Rectal smooth muscle tissue (tissue), 1 donor: ENCODE measurements at regions not wholly inside any gene's neighbourhood (a gene's known extent, or its start where the extent isn't known, plus 50 kb on each side); places are given as distances from the start of the nearest gene placed in this dataset.

Experiments
- H3K27ac ChIP-seq: one replicate; pipeline ENCODE4 v1.7.0; 2013; ENCODE audit warnings: low read depth, low read length, inconsistent platforms
- H3K27me3 ChIP-seq: one replicate; pipeline ENCODE4 v1.7.0; 2013; ENCODE audit warnings: low read length; ENCODE audit not compliant: control insufficient read depth, insufficient read depth
- H3K36me3 ChIP-seq: one replicate; pipeline ENCODE4 v1.7.0; 2013; ENCODE audit warnings: low read length; ENCODE audit not compliant: control insufficient read depth, insufficient read depth
- H3K4me1 ChIP-seq: one replicate; pipeline ENCODE4 v1.7.0; 2013; ENCODE audit warnings: low read length; ENCODE audit not compliant: control insufficient read depth, insufficient read depth
- H3K4me3 ChIP-seq: one replicate; pipeline ENCODE4 v1.7.0; 2013; ENCODE audit warnings: low read length
- H3K9ac ChIP-seq: one replicate; pipeline ENCODE4 v1.7.0; 2013; ENCODE audit warnings: low read length

GRCh38 chr7:153475239-153475638, 577.0 kb upstream of the DPP6 start:
- Histone ChIP-seq H3K36me3 (no peaks in the 10 kb centered on the region), H3K27ac (no peak overlapping the region), H3K4me3 (no peak overlapping the region), H3K4me1 (no peaks in the 10 kb centered on the region), H3K27me3 (no peaks in the 10 kb centered on the region), H3K9ac (no peak overlapping the region)

- no peaks in the 10 kb centered on the region for H3K27me3 ChIP-seq
- no peaks in the 10 kb centered on the region for H3K36me3 ChIP-seq
- no peaks in the 10 kb centered on the region for H3K4me1 ChIP-seq
Observed at GRCh38 chr7:153476166-153476565, 576.0 kb upstream of the DPP6 start.

DNA sequence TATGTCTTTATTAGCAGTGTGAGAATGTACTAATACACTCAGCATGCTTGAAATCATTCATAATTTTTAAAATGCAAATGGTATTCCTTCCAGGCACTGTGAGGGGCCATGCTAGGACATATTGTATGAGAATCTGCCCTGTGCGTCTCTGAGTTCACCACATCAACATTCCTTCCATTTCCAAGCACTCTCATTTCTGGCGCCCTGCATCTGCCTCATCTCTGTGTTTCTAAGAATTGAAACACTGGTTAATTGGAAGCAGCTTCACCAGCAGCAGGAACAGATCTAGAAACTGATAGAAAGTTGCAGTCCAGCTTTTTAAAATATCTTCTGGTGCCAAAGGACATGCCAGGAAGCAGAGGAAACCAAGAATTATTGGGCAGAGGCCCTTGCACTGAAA, 555.9 kb upstream of the DPP6 start:
- Histone ChIP-seq H3K9ac (no peak overlapping the region), H3K27me3 (no peaks in the 10 kb centered on the region), H3K27ac (no peak overlapping the region), H3K36me3 (no peaks in the 10 kb centered on the region), H3K4me1 (no peaks in the 10 kb centered on the region), H3K4me3 (no peak overlapping the region)

More at GRCh38 chr7:153476166-153476565, 576.0 kb upstream of the DPP6 start:
- Histone ChIP-seq H3K9ac (no peak overlapping the region), H3K4me3 (no peak overlapping the region), H3K27ac (no peak overlapping the region)

DNA sequence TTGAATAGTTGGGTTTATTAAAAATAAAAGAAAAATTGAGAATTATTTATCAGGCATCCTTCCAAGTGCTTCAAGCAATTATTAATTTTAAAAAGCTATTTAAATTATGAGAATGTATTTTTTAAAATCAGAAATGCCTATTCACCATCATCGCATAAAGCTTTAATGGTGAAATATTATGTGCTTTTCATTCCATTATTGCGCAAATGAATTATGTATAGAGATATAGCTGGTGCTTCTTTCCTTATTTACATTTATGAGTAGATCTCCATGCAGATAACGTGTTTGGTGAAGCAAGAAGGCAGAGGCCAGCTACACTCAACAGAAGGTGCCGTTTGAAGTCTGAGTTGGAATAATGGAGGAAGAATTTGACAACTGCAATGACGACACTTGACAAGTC, 549.1 kb upstream of the DPP6 start:
- no peak overlapping the region for H3K4me3 ChIP-seq
- no peak overlapping the region for H3K9ac ChIP-seq
- no peaks in the 10 kb centered on the region for H3K4me1 ChIP-seq
- no peaks in the 10 kb centered on the region for H3K27me3 ChIP-seq
- no peak overlapping the region for H3K27ac ChIP-seq
- no peaks in the 10 kb centered on the region for H3K36me3 ChIP-seq

- Histone ChIP-seq H3K9ac (no peak overlapping the region), H3K27ac (no peak overlapping the region), H3K27me3 (no peaks in the 10 kb centered on the region), H3K4me3 (no peak overlapping the region), H3K4me1 (no peaks in the 10 kb centered on the region), H3K36me3 (no peaks in the 10 kb centered on the region)
Observed at GRCh38 chr7:153504288-153505075, 547.7 kb upstream of the DPP6 start.

- Histone ChIP-seq H3K9ac (no peak overlapping the region), H3K27ac (no peak overlapping the region), H3K4me3 (no peak overlapping the region), H3K4me1 (no peaks in the 10 kb centered on the region), H3K36me3 (no peaks in the 10 kb centered on the region), H3K27me3 (no peaks in the 10 kb centered on the region)
Observed at GRCh38 chr7:153507885-153508284, 544.3 kb upstream of the DPP6 start.

- Histone ChIP-seq H3K9ac (no peak overlapping the region), H3K27me3 (no peaks in the 10 kb centered on the region), H3K36me3 (no peaks in the 10 kb centered on the region), H3K27ac (no peak overlapping the region), H3K4me3 (no peak overlapping the region), H3K4me1 (peaks cover 7% of the 10 kb centered on the region)
Observed at GRCh38 chr7:153509768-153510167, 542.4 kb upstream of the DPP6 start.

DNA sequence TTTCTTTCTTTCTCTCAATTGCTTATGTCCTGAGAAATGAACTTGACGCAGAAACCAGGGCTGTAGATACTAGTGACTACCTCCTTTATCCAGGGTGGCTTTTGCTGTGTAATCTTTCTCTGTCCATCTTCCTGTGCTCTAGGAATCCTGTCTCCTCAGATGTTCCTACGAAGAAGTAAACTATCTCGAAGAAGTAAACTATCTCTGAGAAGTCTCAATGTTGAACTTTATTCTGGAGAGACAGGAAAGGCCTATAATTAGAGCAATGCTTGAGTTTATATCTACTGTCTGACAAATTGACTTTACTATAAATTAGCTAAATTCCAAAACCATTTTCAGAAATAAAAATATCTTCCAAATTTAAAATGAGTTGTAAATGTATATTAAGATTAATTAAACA, 541.5 kb upstream of the DPP6 start:
- H3K4me3 ChIP-seq: no peak overlapping the region
- no peak overlapping the region for H3K27ac ChIP-seq
- peaks cover 7% of the 10 kb centered on the region for H3K4me1 ChIP-seq
- H3K36me3 ChIP-seq: no peaks in the 10 kb centered on the region
- no peaks in the 10 kb centered on the region for H3K27me3 ChIP-seq
- no peak overlapping the region for H3K9ac ChIP-seq

DNA sequence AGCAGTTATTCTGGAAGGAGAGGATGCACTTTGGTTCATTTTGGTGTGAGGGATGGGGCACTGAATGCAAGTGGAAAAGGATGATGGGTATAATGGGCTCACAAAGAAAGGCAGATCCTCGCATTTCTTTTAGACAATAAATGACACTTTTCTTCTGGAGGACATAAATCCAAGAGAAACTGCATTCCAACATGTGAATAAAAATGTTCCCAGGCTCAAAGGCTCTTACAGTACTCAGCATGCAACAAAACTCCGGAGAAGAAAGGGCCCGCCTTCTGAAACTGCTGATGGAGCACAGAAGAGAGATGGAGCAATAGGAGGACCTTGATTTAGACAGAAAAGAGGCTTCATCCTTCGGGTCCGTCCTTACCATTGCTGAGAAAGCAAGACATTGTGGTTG, 538.2 kb upstream of the DPP6 start:
- no peaks in the 10 kb centered on the region for H3K36me3 ChIP-seq
- H3K4me1 ChIP-seq: peaks cover 7% of the 10 kb centered on the region
- peak overlapping the region; percentile 48 for H3K27ac ChIP-seq
- no peak overlapping the region for H3K9ac ChIP-seq
- H3K4me3 ChIP-seq: no peak overlapping the region
- H3K27me3 ChIP-seq: no peaks in the 10 kb centered on the region

DNA sequence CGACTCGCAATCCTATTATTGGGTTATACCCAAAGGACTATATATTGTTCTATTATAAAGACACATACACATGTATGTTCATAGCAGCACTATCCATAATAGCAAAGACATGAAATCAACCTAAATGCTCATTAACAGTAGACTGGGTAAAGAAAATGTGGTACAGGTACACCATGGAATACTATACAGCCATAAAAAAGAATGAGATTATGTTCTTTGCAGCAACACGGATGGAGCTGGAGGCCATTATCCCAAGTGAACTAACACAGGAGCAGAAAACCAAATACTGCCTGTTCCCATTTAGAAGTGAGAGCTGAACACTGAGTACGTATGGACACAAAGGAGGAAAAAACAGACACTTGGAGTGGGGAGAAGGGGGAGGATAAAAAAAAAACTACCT, 536.8 kb upstream of the DPP6 start:
- Histone ChIP-seq H3K4me1 (peaks cover 7% of the 10 kb centered on the region), H3K4me3 (no peak overlapping the region), H3K27me3 (no peaks in the 10 kb centered on the region), H3K9ac (no peak overlapping the region), H3K27ac (no peak overlapping the region), H3K36me3 (no peaks in the 10 kb centered on the region)

- Histone ChIP-seq H3K36me3 (no peaks in the 10 kb centered on the region), H3K27me3 (no peaks in the 10 kb centered on the region), H3K4me1 (peaks cover 24% of the 10 kb centered on the region), H3K9ac (no peak overlapping the region), H3K4me3 (no peak overlapping the region), H3K27ac (no peak overlapping the region)
Observed at GRCh38 chr7:153518201-153518984, 533.8 kb upstream of the DPP6 start.

DNA sequence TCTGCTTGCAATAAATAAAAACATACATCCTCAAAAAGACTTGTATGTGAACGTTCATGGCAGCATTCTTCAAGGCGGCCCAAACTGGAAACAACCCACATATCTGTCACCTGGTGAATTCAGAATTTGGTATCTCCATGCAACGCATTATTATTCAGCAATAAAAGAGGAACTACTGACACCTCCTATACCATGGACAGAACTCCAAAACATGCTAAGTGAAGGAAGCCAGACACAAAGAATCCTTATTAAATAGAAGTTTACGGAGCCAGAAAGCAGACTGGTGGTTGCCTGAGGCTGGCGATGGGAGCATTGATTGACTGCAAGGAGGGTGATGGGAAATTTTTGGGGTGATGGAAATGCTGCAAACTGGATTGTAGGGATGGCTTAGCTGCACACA, 530.8 kb upstream of the DPP6 start:
- Histone ChIP-seq H3K36me3 (no peaks in the 10 kb centered on the region), H3K4me1 (peaks cover 33% of the 10 kb centered on the region), H3K27ac (peak overlapping the region; percentile 96), H3K4me3 (no peak overlapping the region), H3K9ac (no peak overlapping the region), H3K27me3 (no peaks in the 10 kb centered on the region)

GRCh38 chr7:153522261-153522660, 529.9 kb upstream of the DPP6 start:
- no peaks in the 10 kb centered on the region for H3K36me3 ChIP-seq
- H3K4me1 ChIP-seq: peaks cover 33% of the 10 kb centered on the region
- peak overlapping the region; percentile 96 for H3K27ac ChIP-seq
- no peak overlapping the region for H3K4me3 ChIP-seq
- H3K9ac ChIP-seq: no peak overlapping the region
- no peaks in the 10 kb centered on the region for H3K27me3 ChIP-seq
